HG02870 (cell line): ENCODE measurements at regions not wholly inside any gene's neighbourhood (a gene's known extent, or its start where the extent isn't known, plus 50 kb on each side); places are given as distances from the start of the nearest gene placed in this dataset.
"Not testable (repeated sequence)": the region's sequence is repeated elsewhere in the genome, so short reads cannot be mapped to it uniquely, and the experiment has no call there.

Experiments
- ATAC-seq: cut with Tn5 transposase; IDR thresholded peaks from one replicate; pipeline ENCODE4 v1.9.1; 2021; ENCODE audit warnings: mild to moderate bottlenecking, moderate library complexity; ENCODE audit not compliant: unreplicated experiment

GRCh38 chr16:29297809-29298177 lies 108.7 kb downstream of the NPIPB11 start:
- ATAC-seq = not testable (repeated sequence)

- not testable (repeated sequence) for ATAC-seq
Observed at GRCh38 chr16:29297144-29297808, 109.2 kb downstream of the NPIPB11 start.

DNA sequence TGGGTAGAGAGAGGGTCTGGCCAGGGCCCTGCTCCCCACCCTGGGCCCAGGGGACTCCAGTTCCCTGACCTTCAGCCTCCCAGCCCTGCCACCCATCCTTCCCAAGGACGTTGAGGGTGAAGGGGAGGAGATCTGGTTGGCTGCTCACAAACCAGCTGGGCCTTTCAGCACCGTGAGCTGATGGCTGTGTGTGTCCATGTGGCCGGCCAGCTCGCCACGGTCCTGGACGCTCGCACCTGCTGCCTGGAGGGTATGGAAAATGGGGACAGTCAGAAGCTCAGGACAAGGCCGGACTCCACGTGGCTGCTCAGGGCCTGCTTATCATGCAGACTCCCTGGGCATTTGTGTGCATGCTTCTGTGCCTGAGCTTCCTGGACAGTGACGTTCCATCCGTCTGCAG lies 110.3 kb downstream of the NPIPB11 start:
- not testable (repeated sequence) for ATAC-seq

DNA sequence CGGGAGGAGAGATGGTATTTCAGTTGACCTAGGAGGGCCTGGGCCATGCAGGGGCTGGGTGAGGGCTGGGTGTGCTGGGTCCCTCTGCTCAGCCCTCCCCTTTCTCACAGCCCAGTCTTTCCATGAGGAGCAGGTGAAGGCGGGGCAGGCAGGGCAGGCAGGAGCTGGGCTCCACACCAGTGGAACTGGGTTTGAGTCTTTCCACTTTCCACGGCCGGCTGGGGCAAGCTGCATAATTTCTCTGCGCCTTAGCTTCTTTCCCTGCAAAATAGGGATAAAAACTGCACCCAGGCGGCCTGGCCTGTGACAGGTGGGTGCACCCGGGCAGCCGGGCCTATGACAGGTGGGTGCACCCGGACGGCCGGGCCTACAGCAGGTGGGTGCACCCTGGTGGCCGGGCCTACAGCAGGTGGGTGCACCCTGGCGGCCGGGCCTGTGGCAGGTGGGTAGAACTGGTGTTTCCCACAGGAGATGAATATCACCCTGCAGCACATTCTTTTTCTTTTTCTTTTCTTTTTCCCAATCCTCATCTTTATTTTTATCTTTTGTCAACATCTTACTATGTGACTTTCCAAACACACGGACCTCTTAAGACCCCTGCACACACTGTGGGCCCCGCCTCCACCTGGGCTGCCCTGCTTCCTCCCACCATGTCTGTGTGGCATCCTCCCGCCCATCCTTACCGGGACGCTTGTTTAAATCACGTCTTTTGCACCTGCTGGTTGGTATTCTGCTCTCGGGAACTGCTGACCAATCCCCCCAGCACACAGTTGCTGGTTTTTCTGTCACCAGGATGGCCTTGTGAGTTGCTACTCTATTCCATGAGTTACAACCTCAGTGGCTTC lies 111.3 kb downstream of the NPIPB11 start:
- not testable (repeated sequence) for ATAC-seq

DNA sequence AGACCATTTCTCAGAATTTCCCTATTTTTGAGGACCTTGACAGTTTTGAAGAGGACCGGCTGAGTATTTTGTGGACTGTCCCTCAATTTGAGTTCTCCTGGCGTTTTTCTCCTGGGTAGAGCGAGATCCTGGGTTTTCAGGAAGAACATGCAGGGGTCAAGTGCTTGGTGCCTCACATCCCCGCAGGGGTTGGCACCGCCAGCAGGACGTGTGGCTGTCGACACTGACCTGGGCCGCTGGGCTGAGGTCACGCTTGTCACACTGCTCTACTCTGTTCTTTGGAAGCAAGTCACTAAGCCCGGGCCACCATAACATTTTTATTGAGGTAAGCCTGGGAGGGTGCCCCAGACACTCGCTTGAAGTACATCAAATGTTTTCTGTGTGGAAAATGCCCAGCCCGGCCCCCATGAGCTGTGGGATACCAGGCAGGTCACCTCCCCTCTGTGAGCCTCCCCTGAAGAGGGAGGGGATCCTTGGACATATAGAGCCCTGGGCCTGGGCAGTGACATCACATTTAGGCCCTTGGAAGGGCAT lies 112.0 kb downstream of the NPIPB11 start:
- ATAC-seq = not testable (repeated sequence)

GRCh38 chr16:29293545-29293944 lies 113.0 kb downstream of the NPIPB11 start:
- not testable (repeated sequence) for ATAC-seq

DNA sequence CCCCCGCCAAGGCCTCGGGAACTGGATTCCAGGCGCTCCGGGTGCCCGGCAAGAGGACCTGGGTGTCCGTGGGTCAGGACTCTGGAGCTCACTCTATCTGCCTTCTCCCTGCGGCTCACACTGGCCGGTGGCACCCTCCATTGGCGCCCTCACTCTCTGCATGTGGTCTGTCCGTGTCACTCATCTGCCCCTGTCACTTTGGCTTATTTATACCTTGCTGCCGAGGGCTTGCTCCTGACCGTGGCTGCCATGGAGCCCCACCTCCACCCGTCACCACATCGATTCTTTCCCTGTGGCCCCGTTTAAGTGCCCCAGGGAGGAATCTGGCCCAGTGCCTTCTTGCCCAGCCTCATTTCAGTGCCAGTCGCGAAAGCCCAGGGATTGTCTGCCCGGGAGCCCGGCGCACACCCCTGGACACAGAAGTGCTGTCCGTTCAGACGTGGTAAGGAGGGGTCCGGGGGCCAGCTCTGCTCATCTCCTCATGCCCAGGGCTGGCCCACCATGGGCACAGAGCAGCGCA lies 113.5 kb downstream of the NPIPB11 start:
- not testable (repeated sequence) for ATAC-seq

DNA sequence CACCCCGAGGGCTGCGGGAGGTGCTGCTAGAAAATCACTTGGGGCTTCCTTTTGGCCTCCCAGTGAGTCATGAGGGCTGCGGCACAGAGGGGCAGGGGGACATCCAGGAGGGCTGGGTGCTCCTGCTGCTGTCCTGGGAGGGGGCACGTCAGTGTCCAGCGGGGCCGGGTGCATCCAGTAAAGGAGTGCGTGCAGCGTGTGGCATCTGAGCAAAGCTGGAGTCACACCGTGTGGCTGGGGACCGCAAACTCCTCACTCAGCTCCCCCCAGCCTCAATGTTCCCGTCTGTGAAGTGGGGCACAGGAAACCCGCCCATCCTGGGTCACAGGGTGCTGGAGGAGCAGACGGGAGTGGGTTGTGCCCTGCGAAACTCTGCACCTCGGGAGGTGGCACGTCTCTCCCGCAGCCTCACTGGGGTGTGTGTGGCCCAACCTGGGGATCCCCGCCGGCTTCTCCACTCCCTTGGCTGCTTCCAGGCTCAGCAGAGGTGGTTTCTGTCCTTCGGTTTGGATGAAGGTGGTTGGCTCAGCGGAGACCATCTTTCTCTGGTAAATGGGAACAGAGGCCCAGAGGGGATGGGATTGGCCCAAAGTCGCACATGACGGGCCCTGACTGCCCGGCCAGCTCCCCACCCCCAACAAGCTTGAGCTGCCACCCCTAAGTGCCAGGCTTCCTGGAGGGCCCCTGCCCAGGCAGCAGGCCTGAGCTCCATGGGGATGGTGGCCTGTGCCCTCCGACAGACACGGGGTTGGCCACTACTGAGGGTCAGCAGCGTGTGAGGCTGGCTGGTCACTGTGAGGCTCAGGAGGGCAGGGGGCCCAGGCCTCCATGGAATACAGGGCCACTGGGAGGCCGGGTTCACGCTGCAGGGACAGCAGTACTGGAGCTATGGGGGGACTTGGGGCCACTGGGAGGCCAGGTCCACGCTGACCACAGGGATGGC lies 114.9 kb downstream of the NPIPB11 start:
- peak; percentile 20 for ATAC-seq

- ATAC-seq = peak; percentile 76
Observed at GRCh38 chr16:29290631-29291247, 115.8 kb downstream of the NPIPB11 start.

- not testable (repeated sequence) for ATAC-seq
Observed at GRCh38 chr16:29289516-29290239, 116.8 kb downstream of the NPIPB11 start.

- not testable (repeated sequence) for ATAC-seq
Observed at GRCh38 chr16:29288711-29289474, 117.6 kb downstream of the NPIPB11 start.

- ATAC-seq = not testable (repeated sequence)
Observed at GRCh38 chr16:29287871-29288535, 118.5 kb downstream of the NPIPB11 start.

DNA sequence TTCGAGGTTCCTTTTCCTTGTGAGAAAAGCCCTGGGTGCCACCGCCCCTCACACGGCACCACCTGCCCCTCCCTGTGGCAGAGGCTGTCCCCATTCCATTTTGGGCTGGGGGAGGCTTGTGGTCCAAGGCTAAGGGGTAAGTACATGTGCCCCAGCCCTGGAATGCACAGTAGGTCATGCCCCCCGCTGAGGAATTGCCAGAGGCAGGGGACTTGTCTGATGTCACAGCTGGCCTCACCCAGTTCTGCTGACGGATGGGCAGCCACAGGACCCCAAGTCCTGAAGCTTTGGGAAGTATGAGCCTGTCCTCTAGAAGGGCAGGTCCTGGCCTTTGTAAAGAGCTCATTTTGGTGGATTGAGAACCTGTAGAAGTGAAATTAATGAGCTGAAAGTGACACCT lies 119.3 kb downstream of the NPIPB11 start:
- not testable (repeated sequence) for ATAC-seq

GRCh38 chr16:29286796-29287195 lies 119.7 kb downstream of the NPIPB11 start:
- not testable (repeated sequence) for ATAC-seq

DNA sequence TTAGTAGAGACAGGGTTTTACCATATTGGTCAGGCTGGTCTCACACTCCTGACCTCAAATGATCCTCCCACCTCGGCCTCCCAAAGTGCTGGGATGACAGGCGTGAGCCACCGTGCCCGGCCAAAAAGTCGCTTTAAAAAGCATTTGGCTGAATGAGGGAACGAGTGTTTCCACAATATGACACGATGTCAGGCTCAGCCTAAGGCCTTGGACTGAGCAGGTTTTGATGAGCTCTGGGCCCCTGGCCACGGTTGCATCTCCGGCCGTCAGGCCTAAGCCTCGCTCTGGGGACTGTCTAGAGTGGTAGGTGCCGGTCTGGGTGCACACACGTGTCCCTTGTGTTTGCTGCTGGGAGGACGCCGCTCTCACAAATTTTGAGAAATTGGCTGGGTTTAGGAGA lies 120.3 kb downstream of the NPIPB11 start:
- ATAC-seq = not testable (repeated sequence)

GRCh38 chr16:29285151-29285885 lies 121.2 kb downstream of the NPIPB11 start:
- ATAC-seq = not testable (repeated sequence)

DNA sequence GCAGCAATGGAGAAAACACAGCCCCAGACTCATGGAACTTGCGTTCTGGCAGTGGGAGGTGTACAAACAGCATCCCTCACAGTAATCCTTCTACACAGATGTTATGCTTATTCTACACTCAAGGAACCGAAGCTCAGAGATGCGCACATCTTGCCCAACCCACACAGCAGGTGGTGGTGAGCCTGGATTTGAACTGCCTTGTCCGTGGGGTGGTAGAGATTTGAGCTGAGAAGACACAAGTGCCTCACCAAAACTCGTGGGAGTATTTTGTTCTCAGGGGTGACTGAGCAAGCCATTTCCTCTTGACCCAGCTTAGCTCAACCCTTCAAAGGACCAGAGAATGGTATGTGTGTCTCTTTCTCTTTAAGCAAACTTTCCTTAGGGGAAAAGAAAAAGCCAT lies 121.8 kb downstream of the NPIPB11 start:
- ATAC-seq = not testable (repeated sequence)
